Suprapubic skin (tissue), 3 donors: ENCODE measurements at regions not wholly inside any gene's neighbourhood (a gene's known extent, or its start where the extent isn't known, plus 50 kb on each side); places are given as distances from the start of the nearest gene placed in this dataset.

Source experiments
- CTCF ChIP-seq, 2 donors: fragments of 200-600 bp in 1 of 2; fragments of 450-650 bp in 1 of 2; sonication (generic) in 1 of 2; IDR thresholded peaks; one replicate each; pipeline ENCODE4 v1.5.1; 2016 to 2019; ENCODE audit warnings: antibody characterized with exemption in 2 of 2, mild to moderate bottlenecking in 1 of 2, moderate library complexity in 1 of 2
- POLR2A ChIP-seq, 2 donors: fragments of 450-650 bp; IDR thresholded peaks; one replicate each; pipeline ENCODE4 v1.6.1; 2017; ENCODE audit warnings: antibody characterized with exemption in 2 of 2, mild to moderate bottlenecking in 2 of 2, moderate library complexity in 2 of 2

GRCh38 chr1:5563861-5564577 lies 428.2 kb downstream of the NPHP4 start:
- TF ChIP-seq POLR2A (IDR thresholded peaks at IDR 0.05) (no peak), CTCF (IDR thresholded peaks at IDR 0.05) (no peak)
